ENCODE measurements at regions not wholly inside any gene's neighbourhood (a gene's known extent, or its start where the extent isn't known, plus 50 kb on each side); places are given as distances from the start of the nearest gene placed in this dataset.

DNA sequence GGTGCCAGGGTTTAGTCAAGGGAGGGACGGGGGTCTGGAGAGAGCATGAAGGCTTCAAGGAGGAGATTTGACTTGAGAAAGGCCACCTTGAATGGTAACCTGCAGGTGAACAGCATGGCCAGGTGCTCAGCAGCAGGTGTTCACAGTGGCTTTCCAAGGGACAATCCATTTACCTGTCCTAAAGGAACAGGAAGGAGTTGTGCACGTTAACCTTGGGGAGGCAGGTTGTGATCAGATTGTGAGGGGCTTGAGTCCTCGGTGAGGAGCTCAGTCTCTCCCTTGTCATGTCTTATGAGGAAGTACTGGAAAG is 120.1 kb upstream of the ERCC6L2 start:
- Histone ChIP-seq H3K4me3 (no peak overlapping the region), H3K27ac (ENCODE audit: control insufficient read depth, insufficient read depth) (no peak overlapping the region), H3K4me2 (ENCODE audit: control insufficient read depth, insufficient read depth) (no peak overlapping the region), H3K4me1 (ENCODE audit: control insufficient read depth, insufficient read depth, low read length) (peaks cover 16% of the 10 kb centered on the region), H2AFZ (ENCODE audit: control insufficient read depth, low read depth, low read length) (no peak overlapping the region), H3K79me2 (ENCODE audit: control insufficient read depth, insufficient read depth, low read length) (no peaks in the 10 kb centered on the region), H3K9ac (ENCODE audit: control insufficient read depth, insufficient read depth, low read length) (no peak overlapping the region), H3K36me3 (ENCODE audit: control insufficient read depth in 2 of 2, insufficient read depth in 2 of 2, low read length in 1 of 2) (no peaks in the 10 kb centered on the region), H3K27me3 (replicated peaks in 1 of 2; ENCODE audit: control insufficient read depth in 2 of 2, insufficient read depth in 2 of 2, low read length in 1 of 2) (no peaks in the 10 kb centered on the region; a peak in 1 of 4 replicates), H3K9me3 (replicated peaks; ENCODE audit: control insufficient read depth, insufficient read depth, low read length) (no peaks in the 10 kb centered on the region; the same call in 2 of the 3 replicates), H4K20me1 (ENCODE audit: control insufficient read depth, insufficient read depth) (no peaks in the 10 kb centered on the region)
- ATAC-seq (no peak), FAIRE-seq (no peak), DNase-seq (ENCODE audit: low read depth, low spot score) (no peak)
- CTCF ChIA-PET: no interaction called here
- RAD21 ChIA-PET (ENCODE audit: unreplicated experiment): no interaction called here
- TF ChIP-seq TCF7 (IDR thresholded peaks at IDR 0.05; ENCODE audit: borderline replicate concordance) (no peak), ESRRA (IDR thresholded peaks at IDR 0.05; ENCODE audit: low read length) (no peak), TCF3 (IDR thresholded peaks at IDR 0.05; ENCODE audit: borderline replicate concordance, insufficient read depth, low read depth, low read length) (no peak), GABPA (IDR thresholded peaks at IDR 0.05; ENCODE audit: low read depth) (no peak), IKZF2 (IDR thresholded peaks at IDR 0.05) (no peak)
- TF ChIP-seq, protein P1, sequence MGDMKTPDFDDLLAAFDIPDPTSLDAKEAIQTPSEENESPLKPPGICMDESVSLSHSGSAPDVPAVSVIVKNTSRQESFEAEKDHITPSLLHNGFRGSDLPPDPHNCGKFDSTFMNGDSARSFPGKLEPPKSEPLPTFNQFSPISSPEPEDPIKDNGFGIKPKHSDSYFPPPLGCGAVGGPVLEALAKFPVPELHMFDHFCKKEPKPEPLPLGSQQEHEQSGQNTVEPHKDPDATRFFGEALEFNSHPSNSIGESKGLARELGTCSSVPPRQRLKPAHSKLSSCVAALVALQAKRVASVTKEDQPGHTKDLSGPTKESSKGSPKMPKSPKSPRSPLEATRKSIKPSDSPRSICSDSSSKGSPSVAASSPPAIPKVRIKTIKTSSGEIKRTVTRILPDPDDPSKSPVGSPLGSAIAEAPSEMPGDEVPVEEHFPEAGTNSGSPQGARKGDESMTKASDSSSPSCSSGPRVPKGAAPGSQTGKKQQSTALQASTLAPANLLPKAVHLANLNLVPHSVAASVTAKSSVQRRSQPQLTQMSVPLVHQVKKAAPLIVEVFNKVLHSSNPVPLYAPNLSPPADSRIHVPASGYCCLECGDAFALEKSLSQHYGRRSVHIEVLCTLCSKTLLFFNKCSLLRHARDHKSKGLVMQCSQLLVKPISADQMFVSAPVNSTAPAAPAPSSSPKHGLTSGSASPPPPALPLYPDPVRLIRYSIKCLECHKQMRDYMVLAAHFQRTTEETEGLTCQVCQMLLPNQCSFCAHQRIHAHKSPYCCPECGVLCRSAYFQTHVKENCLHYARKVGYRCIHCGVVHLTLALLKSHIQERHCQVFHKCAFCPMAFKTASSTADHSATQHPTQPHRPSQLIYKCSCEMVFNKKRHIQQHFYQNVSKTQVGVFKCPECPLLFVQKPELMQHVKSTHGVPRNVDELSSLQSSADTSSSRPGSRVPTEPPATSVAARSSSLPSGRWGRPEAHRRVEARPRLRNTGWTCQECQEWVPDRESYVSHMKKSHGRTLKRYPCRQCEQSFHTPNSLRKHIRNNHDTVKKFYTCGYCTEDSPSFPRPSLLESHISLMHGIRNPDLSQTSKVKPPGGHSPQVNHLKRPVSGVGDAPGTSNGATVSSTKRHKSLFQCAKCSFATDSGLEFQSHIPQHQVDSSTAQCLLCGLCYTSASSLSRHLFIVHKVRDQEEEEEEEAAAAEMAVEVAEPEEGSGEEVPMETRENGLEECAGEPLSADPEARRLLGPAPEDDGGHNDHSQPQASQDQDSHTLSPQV (IDR thresholded peaks at IDR 0.05): no peak
- in situ Hi-C loops (cut with MboI): no loop called here
- SMC1A ChIA-PET (ENCODE audit: uncharacterized antibody, unreplicated experiment): no interaction called here
- POLR2A ChIA-PET: no interaction called here
- BruUV-seq (replicated peaks): no TSS peak
- 38% methylated on average over 3 of the region's 3 CpGs for WGBS (ENCODE audit: insufficient coverage, insufficient replicate concordance, low lambda C conversion rate, missing lambda C conversion rate)
- intact Hi-C loops (cut with micrococcal nuclease; ENCODE audit: unreplicated experiment): no loop called here
